Glomerular visceral epithelial cell (primary cell): ENCODE measurements at regions not wholly inside any gene's neighbourhood (a gene's known extent, or its start where the extent isn't known, plus 50 kb on each side); places are given as distances from the start of the nearest gene placed in this dataset.
"Not testable (repeated sequence)": the region's sequence is repeated elsewhere in the genome, so short reads cannot be mapped to it uniquely, and the experiment has no call there.

Source experiments
- DNase-seq: peaks from one replicate; pipeline ENCODE4 v3.0.0-alpha.2; 2016; ENCODE audit errors: extremely low spot score

- DNase-seq, result no peak
Observed at GRCh38 chr18:70422391-70422965, 133.6 kb downstream of the SOCS6 start.

- DNase-seq, result peak; percentile 95
Observed at GRCh38 chr18:70421471-70422390, 132.9 kb downstream of the SOCS6 start.

- DNase-seq, result no peak
Observed at GRCh38 chr18:70420146-70420898, 131.5 kb downstream of the SOCS6 start.

- DNase-seq, result peak; percentile 24
Observed at GRCh38 chr18:70419526-70419925, 130.7 kb downstream of the SOCS6 start.

- no peak for DNase-seq
Observed at GRCh38 chr18:70418546-70419311, 129.9 kb downstream of the SOCS6 start.

- no peak for DNase-seq
Observed at GRCh38 chr18:70417847-70418246, 129.0 kb downstream of the SOCS6 start.

GRCh38 chr18:70416496-70416895 lies 127.7 kb downstream of the SOCS6 start:
- no peak for DNase-seq

GRCh38 chr18:70415823-70416488 lies 127.1 kb downstream of the SOCS6 start:
- DNase-seq, result no peak

GRCh38 chr18:70414315-70414900 lies 125.6 kb downstream of the SOCS6 start:
- DNase-seq, result no peak

- no peak for DNase-seq
Observed at GRCh38 chr18:70413455-70413854, 124.6 kb downstream of the SOCS6 start.

GRCh38 chr18:70411876-70412435 lies 123.1 kb downstream of the SOCS6 start:
- DNase-seq, result no peak

- DNase-seq, result no peak
Observed at GRCh38 chr18:70411307-70411706, 122.5 kb downstream of the SOCS6 start.

- peak; percentile 48 for DNase-seq
Observed at GRCh38 chr18:70405052-70405451, 116.2 kb downstream of the SOCS6 start.

- DNase-seq, result no peak
Observed at GRCh38 chr18:70400476-70400875, 111.6 kb downstream of the SOCS6 start.

GRCh38 chr18:70398076-70398475 lies 109.2 kb downstream of the SOCS6 start:
- DNase-seq, result no peak

GRCh38 chr18:70397259-70397925 lies 108.5 kb downstream of the SOCS6 start:
- no peak for DNase-seq

- DNase-seq, result not testable (repeated sequence)
Observed at GRCh38 chr18:70395771-70396170, 106.9 kb downstream of the SOCS6 start.

GRCh38 chr18:70394672-70395071 lies 105.8 kb downstream of the SOCS6 start:
- DNase-seq, result no peak

GRCh38 chr18:70390371-70391090 lies 101.7 kb downstream of the SOCS6 start:
- no peak for DNase-seq
